Stimulated activated CD4-positive, alpha-beta T cell treated with anti-CD3 and anti-CD28 coated beads, Interleukin-1b, Interleukin-23, amount 100 ng/mL, for 4 hours (primary cell): ENCODE measurements at regions not wholly inside any gene's neighbourhood (a gene's known extent, or its start where the extent isn't known, plus 50 kb on each side); places are given as distances from the start of the nearest gene placed in this dataset.

ENCODE experiments used
- DNase-seq, 2 donors: peaks; one replicate each; pipeline ENCODE4 v3.0.0-alpha.2; 2020; ENCODE audit warnings: low read depth in 2 of 2

DNA sequence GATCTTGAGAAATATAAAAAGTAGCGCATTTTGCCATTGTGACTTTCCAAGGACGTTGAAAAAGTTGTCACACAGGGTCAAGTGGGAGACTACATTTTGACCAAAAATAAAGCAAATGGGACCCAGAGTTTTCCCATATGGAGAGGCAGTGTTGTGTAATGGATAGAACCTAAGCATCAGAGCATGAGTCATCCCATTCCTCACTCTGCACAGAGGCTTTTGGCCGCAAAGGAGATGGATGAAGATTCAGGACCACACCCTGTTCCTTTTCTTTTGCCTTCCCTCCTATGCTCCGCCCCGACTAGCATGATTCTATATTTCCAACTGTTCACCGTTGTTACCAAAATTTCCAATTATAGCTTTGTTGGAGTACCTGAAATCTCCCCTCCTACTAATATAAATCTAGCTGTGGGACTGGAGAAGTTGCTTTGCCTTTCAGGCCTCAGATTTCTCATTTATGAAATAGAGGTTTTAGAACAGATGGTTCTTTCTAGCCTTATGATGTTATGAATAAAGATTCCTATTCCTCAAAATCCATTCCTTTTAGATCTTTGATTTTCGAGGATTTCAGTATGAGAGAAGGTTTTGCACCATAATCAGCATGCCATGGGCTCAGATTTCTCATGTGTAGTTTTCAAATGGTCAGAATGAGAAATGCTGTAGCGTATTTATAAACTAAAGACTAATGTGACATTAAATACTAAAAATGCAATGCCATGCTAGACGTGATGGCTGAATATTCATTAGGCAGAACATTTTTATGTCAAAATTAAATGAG is 921.9 kb upstream of the TENM4 start:
- DNase-seq = no peak

DNA sequence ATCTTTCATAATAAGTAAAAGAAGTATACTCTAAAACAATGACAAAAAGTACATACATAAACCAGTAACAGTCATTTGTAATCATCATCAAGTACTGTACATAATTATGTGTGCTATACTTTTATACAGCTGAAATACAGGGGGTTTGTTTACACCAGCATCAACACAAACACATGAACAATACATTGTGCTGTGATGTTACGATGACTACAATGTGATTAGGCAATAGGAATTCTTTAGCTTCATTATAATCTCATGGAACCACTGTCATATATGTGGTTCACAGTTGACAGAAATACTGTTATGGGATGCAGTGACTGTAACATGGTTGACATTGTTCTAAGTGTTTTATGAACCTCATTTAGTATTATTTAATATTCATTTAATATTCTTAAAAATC is 914.4 kb upstream of the TENM4 start:
- no peak for DNase-seq

DNA sequence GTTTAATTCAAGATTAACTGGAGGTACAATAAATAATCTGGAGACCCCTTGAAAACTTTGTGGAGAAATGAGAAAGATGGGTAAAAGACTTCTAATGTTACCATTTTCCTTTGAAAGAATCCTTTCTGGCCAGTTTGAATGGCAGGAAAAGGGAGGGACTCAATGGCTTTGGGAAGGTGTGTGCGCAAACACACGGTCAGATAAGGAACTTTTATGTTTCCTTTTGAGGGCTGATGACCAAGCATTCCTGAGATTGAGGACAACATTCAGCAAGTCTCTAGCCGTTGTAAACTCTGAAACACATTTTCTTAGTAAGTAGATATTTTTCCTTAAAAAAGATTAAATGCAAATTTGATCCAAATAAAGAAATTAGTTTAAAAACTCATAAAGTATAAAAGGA is 909.7 kb upstream of the TENM4 start:
- DNase-seq = no peak

DNA sequence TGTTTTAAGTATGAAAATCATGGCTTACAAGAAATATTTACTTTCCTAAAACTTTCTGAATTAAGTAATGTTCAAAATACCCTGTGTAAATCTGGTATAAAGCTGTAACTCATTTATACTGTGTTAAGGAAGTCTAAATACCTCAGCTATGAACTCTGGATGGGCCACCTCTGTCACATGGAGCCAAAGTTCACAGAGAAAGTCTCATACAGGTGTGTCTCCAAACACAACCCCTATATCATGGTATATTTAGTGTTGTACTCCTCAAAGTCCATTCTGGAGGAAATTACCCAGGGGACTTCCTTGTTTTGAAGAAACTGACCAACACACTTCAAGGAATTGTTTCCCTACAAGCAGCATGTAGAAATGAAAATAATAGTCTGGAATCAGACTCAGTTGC is 909.2 kb upstream of the TENM4 start:
- no peak for DNase-seq

DNA sequence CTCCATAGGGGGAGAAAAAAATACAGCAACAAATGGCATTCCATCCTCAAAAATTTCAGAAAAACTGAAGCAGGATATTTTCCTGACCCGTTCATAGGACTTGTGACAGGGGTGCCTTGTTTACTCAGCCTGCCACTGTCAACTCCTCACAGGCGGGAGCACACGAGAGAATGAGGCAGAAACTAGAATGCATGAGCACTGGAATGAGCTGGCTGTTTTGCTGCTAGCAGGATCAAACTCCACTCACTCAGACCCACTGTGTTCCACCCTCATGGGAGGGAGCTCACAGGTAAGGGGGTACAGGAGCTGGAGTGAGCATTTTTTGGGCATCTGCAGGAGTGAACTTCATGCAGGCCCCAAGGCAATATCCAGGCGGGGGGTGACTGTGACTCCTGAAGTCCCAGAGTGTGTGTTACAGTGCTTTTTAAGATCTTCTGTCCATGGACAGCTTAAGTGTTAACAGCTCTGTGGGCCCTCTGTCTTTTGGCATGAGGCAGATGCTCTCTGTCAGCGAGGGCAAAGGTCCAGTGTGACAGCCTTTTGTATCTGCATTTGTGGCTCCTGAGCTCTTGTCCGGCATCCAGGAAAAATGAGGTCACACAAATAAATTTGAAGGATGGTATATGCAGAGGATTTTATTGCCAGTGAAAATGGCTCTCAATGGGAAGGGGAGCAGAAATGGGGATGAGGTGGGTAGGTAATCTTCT is 905.7 kb upstream of the TENM4 start:
- DNase-seq = no peak

DNA sequence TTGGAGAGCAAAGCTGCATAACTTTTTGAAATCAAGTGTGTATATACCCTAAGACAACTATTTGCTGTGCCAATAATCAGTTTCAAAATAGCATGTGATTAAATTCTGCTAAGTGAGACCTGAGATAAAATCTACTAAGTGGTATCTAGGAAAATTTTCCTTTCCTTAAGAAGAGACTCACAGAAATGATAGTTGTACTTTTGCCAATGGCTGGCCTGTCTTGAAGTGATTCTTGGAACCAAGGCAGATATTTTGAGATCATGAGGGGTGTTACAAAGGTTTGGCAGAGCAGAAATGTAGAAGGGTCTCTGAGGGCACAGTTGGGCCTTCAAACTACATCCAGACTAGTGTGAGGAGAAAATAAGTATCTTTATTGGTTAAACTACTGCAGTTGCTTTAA is 902.6 kb upstream of the TENM4 start:
- DNase-seq = no peak

DNA sequence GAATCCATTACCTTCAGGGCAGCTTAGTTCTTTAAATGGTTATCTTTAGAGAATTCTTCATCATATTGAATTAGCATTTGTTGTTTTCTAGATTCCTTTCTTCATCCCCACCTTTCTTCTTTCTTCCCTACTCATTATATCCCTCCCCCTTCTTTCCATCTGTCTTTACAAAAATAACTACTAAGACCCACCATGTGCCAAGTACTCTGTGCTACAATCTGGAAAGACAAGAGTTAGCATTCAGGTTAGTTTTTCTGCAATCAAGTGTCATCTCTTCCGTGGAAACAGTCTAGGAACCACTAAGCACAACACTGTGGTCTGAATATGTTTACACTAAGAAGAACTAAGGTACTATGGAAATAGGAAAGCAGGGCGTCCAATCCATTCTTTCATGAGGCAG is 897.4 kb upstream of the TENM4 start:
- DNase-seq = no peak

DNA sequence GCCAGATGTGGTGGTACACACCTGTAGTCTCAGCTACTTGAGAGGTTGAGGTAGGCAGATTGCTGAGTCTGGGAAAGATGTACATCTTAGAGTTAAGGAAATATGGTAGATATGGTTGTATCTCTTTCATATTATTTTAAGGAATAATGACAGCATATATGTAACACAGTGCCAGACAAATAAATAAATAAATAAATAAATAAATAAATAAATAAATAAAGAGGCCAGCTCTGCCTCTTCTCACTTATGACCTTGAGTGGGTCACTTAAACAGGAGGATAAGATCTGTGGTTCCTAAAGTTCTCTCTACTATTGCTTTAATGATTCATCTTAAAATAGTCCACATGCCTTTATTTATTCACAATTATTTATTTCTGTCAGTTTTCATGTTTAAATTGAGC is 890.9 kb upstream of the TENM4 start:
- no peak for DNase-seq

DNA sequence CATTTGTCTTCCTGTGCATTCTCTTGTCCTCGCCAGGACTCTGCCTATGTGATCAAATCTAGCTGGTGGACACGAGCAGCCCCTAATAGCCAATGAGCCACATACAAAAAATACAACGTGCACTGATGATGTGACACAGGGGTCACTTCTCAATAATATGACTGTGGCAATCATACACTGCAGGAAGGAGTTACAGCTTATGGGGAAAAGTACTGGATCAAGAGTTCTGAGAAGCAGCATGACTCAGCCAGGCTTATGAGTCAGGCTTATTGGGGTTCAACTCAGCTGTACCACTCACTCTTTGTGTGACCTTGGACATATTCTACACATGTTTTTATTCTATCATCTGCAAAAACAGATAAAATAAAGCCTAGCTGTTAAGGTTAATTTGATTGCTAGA is 889.4 kb upstream of the TENM4 start:
- no peak for DNase-seq

DNA sequence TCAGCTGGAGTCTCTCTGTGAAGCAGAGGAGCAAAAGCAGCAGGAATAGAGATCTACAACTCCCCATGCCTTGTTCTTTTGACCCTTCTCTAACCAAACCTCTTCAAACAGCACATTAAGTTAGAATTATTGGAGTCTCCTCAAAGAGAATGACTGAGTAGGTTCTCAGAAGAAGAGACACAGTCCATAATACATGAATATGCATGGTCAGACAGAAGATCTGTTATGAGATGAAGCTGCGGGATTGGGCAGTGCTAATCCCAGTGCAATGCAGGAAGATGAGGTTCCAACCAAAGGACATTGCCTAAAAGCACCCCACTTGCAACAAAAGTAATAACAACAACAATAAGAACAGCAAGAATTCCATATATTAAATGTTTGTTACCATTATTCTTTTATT is 887.9 kb upstream of the TENM4 start:
- no peak for DNase-seq

DNA sequence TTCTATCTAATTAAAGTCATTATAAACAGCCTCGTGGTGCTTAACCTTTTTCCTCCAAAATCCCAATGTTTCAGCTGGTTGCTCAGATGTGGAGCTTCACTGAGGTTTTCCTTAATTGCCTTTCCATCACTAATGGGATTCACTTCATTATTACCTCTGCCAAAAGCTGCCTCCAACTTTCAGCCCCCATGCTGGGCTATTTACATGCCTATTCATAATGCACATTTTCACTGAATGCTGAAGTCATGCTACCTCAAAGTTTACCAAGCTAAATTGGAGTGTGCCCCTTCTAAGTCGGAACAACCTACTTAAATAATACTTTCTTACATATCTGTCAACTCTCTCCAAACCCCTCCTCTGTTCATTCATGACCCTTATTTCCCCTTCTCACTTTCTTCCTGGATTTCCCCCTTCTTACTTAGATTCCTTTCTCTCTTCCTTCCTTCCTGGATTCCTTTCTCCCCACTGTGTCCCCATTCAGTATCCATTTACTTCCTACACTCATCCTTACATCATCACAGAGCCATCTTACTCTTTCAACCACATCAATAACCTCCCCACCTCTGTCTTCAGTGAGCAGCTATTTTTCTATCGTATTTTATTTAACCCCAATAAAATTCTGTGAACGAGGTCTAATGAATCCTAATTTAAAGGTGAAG is 887.3 kb upstream of the TENM4 start:
- DNase-seq = no peak

DNA sequence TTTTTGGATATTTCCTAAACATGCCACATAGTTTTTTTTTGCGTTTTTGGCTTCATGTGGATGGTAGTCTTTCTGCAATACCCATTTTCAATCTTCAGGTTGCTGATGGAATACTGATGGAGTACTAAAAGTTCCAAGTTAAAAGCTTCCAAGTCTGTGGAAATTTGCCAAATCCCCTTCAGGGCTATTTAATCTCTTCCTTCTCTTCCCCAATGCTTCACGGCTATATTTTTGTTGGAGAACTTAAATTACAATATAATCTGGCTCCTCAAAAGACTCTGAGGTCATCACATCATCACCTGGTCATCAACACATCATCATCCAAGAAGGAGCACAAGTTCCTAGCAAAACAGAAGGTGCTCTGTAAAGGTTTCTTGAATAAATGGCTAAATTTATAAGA is 881.0 kb upstream of the TENM4 start:
- DNase-seq = no peak

DNA sequence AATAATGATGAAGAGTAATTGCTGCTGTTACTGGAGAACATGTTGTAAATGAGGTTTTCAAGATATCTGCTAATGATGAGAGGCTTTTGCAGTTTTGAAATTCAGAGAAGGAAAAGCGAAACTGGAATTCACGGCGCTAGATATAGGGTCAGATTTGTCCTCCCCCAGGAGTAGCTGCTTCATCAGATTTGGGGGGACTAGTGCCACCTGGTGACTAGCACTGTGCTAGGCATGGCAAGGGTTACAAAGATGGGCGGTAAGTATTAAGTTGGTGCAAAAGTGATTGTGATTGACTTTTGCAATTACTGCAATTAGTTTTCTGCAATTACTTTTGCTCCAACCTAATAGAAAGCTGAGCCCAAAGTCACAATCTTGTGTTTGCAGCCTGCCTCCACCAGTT is 879.9 kb upstream of the TENM4 start:
- DNase-seq = no peak

DNA sequence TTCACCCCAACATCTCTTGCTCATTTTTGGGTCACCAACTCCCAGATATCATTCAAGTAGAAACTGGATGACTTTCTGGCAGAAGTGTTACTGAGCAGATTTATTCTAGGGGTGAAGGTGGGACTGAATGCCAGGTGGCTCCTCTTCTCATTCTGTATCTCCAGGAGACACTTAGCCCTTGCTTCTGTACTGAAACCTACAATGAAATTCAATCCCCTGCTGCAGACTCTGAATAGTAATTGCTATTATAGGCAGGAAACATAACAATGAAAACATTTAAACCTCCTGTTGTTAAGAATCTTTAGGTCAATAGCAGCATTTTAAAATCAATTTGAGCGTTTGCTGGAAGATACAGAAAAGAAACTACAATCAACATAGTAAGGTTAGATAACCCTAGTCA is 879.4 kb upstream of the TENM4 start:
- no peak for DNase-seq

DNA sequence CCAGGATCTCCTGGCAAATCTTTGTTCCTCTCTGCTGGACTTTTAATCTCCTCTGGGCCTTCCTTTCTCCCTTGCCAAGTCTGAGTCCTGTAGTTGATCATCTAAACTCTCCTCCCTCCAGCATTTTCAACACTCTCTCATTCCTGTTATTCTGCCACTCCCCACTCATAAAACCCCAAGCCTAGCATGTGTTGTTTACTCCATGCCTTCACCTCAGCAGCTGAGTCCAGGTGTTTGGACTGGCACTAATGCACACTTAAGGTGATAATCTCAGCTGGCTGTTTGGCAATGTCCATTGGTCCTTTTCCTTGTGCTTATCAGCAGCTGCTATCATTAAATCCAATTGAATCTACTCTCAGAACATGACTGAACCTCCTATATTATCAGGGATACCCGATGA is 876.8 kb upstream of the TENM4 start:
- DNase-seq = no peak

DNA sequence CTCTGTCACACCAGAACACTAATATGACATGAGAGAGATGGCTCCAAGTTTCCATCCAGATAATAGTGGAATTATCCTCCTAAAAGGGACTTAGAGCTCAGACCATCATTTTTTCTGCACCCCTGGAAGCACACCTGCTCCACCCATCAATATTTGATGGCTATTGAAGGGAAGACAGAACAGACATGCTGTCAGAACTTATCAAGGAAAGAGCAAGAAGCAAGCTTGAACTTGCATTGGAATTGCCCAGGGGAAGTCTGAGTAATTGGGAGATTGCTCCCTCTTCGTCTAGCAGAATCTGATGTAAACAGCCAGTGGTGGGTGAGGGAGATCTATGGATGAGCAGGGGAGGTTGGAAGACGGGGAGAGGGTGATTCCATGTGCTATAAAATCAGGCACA is 874.4 kb upstream of the TENM4 start:
- DNase-seq = no peak

DNA sequence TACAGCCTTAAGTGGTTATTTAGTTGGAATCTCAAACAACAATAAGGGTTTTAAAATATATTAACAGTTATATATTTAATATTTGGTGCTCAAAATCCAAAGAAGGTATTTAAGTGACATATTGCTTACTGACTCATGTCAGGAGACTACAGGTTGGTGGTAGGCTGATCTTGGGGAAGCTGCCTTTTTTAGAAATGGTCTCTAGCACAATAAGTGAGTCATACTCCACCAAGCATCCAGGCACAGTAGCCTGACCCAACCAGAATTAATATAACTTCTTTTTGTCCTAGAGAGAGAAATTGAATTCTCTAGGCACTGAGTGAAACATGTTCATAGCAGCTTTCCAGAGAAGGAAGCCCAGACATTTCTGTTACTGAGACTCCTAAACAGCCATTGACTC is 868.5 kb upstream of the TENM4 start:
- no peak for DNase-seq

DNA sequence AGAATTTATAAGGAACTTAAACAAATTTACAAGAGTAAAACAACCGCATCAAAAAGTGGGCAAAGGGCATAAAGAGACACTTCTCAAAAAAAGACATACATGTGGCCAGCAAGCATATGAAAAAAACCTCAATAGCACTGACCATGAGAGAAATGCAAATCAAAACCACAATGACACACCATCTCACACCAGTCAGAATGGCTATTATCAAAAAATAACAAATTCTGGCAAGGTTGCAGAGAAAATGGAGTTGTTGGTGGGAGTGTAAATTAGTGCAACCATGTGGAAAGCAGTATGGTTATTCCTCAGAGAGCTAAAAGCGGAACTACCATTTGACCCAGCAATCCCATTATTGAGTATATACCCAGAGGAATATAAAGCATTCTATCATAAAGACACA is 866.8 kb upstream of the TENM4 start:
- no peak for DNase-seq

DNA sequence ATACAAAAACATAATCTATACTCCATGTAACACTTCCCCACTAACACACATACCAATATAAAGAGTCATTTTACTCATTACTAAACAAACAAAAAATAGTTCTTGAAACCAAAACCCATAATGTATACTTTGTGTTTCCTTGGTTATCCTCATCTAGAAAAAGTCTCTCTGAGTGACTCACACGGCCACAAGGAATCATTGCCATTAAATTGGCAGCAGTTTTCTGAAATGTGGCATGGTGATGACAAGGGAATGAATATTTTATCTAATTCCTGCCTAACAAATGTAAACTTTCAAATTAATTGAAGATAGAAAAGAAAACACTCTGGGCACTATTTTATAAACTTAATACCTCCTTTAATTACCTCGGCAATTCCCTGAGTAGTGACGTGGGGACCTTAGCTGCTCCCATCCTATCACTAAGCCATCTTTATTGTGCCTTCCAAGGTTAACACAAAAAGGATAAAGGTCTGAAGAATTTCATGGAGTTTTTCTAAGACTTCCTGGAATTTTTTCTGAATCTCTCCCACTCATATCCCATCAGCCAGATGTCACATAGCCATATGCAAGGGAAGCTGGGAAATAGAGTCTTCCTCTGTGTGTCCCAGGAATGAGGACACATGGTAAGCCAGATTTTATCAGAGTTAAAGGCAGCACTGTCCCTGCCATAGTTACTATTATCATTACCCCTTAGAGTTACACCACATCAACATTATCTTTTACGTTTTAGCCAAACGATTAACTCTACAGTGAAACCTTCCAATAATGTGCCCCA is 857.2 kb upstream of the TENM4 start:
- DNase-seq = no peak

DNA sequence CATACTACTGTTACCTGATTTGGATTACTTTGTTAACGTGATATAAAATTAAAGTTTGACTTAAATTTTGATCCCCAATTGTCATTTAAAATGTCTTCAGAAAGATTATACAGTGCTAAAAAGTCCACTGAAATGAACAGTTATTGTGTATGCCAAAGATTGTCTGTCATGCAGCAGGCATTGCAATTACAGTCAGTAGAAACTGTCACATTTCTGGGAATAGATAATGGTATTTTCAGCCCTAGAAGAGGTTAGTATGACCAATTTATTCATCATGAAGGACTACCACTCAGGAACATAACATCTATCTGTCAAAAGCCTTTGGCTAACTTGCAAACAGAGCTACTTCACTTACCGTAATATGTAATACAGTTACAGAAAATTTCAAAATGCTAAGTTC is 852.5 kb upstream of the TENM4 start:
- no peak for DNase-seq

DNA sequence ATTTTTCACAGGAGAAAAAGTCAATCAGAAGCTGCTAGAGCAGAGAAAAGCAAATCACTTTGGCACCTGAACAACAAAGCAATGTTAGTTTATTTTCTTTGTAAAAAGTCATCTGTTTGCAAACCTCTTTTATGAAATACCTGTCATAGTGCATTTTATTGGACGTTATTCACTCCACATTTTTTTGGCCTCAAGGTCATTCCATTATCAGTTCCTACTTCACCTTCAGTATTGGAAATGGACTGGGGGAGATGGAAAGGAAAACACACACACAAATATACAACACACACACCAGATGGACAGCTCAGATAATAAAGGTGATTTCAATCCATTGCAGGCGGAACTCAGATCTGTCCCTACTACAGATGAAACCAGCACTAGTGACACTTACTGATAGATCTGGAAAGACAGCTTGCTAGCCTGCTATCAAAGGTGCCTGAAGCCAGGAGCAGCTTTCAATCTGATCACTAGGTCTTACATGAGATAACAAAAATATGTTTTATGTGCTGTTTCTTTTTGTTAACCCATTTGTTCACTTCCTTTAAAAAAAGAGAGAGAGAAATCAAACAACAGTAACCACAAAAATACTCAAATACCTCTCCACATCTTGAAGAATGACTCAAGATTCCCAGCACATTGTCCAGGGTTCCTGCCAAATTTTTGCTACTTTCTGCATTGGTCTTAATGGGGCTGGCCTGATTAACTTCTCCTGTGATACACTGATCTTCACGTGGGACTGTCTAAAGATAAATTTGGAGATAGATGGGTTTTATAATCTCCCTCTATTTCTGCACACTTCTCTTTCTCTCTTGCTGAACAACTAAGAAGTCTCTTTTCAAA is 844.3 kb upstream of the TENM4 start:
- no peak for DNase-seq

DNA sequence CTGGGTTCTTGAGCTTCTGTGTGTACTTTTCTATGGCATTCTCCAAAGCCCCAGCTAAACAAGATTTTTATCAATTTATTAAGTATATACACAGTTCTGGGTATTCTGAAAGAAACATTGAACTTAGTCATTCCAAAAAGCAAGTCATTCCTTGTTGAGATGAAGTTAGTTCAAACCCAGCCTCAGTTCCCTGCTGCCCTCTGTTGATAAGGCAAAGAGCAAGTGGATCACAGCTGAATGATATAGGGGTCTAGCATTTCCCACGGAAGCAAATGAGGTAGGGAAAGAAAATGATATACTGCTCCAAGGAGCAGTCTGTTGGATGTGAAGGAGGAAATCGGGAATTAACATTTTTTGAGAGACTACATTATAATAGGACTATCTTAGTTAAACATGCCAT is 841.8 kb upstream of the TENM4 start:
- DNase-seq = no peak
